Activated T-cell treated with anti-CD3 and anti-CD28 coated beads, Interleukin-2, amount 50 U/mL, for 48 hours (primary cell): ENCODE measurements at regions not wholly inside any gene's neighbourhood (a gene's known extent, or its start where the extent isn't known, plus 50 kb on each side); places are given as distances from the start of the nearest gene placed in this dataset.

ENCODE experiments used
- DNase-seq, 2 experiments: peaks; one replicate each; pipeline ENCODE4 v3.0.0-alpha.2; 2020

DNA sequence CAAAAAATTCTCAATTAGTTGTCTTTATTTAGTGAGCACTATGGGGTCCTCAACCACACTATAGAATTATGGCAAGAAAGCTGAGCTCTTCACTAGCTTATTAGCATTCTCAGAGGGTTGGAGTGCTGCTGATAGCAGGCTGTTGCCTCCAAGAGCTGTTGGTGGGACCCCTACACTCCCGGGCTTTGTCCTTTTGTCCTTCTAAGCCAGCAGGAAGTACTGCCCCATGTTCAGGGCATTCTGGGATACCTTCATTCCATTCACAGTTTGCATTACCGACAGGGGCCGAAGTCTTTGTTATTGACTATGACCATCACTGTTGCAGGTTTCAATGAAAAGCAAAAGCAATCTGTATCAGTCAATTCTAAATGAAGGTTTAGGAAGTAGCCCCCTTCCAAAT, 89.5 kb upstream of the OTX2 start:
- DNase-seq, result no peak

DNA sequence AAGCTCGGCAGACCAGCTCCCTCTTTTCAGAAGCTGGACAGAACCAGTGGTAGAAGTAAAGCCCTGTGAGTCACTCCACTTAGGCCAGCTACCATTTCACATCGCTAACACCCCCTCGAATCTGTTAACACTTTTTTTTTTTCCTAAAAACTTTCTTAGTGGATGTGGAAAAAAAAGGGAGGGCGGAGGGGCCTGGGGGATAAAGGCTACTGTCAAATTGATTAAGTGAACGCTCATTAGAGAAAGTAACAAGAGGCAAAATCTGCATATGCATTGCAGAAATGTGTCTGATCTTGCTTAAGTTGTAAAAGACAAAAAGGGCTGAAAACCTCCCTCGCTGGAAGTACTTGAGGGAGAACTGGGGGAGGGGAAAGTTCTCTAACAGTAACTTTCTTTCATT, 86.6 kb upstream of the OTX2 start:
- DNase-seq, result no peak

DNA sequence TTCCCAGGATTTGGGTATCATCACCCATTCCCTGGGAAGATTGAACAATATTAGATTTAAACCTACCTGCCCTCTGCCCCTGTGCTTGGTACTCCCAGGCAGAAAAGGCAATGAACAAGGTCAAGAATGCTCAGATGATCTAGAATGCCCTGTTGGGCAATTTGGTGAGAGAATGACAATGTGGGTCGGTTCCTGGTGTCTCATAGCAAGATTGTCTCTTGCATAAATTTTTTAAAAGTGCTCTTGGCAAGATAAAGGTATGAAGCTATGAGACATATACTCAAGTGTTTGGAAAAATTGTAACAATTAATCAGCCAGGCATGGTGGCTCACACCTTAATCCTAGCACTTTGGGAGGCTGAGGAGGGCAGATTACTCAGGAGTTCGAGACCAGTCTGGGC, 86.0 kb upstream of the OTX2 start:
- DNase-seq, result no peak

DNA sequence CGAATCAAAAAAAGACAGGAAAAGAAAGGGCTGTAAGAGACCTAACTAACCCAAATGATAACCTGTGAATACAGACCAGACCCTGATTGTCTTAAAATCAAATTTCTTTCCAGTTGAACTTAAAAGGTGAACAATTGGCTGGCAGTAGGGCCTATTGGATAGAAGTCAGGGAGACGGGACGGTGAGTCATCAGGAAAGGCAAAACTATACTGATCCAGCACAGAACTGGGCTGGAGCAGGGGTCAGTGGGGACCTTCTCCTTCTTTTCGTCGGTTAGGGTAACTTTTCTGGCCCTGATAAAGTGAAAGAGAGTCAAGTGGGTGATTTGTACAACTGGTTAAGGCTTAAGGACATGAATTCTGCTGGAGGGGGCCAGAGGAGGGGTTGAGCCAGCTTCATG, 84.9 kb upstream of the OTX2 start:
- DNase-seq, result no peak

DNA sequence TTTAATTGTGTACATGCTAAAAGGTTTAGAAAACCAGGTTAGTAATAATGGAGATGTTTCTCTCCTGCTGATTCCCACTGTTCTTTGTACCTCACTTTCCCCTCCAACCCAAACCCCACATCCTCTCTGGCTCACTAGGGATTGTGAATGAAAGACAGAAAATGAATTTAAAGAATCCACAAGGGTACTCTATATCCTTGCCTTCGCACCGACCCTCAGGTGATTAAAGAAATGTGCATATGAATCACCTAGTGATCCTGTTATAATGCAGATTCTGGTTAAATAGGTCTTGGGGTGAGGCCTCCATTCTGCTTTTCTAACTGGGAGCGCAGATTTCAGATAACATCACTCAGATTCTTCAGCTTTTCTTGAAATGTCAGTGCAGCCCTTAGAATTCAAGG, 84.3 kb upstream of the OTX2 start:
- no peak for DNase-seq

DNA sequence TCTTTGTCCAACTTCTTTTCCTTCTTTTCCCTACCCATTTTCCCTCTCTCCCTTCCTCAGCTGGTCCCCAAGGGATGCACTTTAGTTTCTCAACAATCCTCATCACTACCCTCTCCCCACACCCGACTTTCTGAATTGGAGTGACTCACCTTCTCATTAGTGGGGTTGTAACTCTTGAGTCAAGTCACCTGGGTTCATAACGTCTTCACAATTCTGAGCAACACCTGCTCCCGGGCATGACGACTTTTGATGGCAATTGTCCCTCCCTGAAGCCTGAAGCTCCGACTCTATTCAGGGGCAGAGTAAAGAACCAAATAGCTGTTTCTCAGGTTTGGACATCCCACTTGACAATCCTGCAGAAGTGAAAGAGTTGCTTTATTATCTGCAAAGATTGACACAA, 82.7 kb upstream of the OTX2 start:
- no peak for DNase-seq

DNA sequence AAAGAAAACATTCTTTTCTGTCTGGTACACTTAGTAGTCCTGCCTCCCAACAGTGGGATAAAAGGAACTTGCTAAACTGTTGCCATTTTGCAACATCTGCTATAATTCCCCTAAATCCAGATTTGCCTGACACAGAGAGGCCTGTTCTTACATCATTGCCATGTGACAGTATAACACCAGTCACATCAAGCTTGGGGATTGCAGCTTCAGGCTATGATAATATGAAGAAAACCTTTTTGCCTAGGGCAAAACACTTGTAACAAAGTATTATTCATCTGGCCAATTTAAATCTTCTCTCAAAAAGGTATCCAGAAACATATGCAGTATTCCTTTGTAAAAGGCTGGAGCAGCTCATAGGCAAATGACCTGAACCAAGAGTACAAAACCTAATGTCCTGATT, 80.9 kb upstream of the OTX2 start:
- DNase-seq, result no peak

DNA sequence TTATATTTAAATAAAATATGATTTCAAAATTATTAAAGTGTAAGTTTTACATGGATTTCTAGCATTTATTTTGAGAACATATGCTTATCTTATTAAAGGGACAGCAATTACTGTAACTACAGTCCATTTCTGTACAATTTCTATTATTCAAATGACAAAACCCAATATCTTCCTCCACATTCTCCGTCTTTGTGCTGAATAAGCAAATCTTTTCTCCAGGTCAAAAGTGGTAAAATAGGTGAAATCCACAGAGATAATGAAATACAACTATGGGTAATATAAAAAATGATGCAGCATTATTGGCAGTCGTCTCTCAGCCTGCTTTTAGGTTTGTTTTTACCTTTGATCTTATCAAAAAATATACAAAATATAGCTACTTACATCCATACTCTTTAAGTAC, 79.4 kb upstream of the OTX2 start:
- DNase-seq, result no peak

DNA sequence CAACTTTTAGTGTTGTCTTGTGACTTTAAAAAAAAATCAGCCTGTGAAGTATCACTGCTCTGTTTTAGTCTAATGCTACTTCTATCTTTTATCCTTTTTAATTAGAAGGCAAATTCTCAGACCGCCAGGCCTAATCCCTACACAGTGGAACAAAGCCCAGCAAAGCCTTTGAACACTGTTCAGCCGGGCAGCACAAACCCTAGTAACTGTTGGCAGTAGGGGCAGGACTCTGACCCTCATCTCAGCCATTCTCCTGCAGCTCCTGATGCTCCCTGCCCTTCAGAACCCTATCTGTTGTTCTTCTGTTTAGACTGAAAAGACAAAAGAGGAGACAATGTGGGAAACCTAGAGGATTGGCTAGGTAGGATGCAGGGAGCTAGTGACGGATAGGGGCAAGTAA, 78.0 kb upstream of the OTX2 start:
- no peak for DNase-seq

DNA sequence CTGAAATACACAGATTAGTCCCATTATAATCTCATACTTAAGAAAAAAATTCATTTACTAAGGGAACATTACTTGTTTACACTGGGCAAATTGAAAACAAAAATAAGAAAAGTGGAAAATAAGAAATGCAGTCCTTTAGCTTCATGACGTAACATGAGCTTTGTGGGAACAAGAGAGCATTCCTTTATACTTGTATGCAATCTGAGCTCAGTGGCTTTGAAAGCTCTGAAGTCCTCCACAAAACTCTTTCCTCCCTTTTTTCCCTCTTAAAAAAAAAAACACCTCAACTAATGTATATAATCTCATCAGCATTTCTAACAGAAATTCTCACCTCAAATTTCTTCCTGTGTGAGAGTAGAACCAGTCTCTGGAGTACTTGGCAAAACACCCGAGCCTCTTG, 76.9 kb upstream of the OTX2 start:
- DNase-seq, result no peak

DNA sequence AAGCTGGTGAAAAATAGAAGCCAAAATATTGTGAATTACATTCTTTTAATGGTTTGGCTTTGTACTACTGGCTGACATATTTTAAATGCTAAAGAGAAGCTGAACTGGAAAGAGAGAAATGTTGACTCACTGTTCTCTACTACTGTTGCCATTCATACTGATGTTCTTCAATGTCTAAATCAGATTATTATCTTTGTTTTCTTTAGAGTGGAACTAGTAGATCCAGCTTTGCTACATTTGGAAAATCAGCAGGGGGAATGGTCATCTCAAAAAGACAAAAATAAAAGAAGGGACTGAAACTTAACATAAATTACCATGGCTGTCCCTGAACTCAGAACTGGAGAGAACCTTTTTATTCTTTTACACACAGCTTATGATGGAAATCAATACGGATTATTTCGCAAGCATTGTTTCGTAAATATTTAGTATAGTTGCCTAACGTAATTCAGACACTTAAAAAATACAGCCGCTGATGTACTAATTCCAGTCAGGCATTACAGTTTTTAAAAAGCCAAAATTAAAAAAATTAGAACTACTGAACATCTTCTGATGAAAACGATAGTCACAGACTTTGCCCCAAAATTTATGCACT, 76.3 kb upstream of the OTX2 start:
- DNase-seq, result no peak

DNA sequence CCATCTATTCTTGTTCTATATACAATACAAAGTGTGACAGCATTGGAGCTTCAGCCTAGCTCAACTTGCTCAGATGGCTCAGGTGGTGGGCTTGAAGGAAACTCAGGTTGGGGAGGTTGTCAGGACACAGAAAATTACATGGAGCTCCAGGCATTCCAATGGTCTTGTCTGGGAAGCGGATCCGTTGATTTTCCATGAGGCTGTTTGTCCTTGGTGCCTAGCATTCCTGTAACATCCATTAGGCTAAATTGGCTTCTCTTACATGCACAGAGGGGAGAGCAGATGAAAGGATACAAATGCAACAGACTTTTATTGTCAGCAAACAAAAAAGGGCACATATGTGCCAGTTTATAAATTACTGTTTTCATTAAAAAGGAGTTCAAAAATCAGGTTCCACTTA, 75.5 kb upstream of the OTX2 start:
- no peak for DNase-seq

DNA sequence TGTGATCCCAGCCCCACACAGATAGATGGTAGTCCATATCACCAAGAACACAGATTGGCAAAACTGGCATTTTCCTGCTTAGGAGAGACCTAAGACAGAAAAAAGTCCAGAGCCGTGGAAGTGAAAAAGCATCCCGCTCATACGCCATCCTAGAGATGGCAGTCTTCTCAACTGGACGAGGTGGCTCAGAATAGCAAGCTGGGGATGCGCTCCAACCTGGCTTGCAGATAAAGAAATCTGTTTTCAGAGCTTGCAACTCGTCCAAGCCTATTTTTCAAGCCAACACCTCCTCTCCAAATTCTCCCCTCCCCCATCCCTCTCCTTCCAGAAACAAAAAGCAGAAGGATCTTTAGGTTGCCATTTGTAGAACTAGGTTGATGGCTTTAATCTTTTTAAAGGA, 74.3 kb upstream of the OTX2 start:
- DNase-seq, result no peak

DNA sequence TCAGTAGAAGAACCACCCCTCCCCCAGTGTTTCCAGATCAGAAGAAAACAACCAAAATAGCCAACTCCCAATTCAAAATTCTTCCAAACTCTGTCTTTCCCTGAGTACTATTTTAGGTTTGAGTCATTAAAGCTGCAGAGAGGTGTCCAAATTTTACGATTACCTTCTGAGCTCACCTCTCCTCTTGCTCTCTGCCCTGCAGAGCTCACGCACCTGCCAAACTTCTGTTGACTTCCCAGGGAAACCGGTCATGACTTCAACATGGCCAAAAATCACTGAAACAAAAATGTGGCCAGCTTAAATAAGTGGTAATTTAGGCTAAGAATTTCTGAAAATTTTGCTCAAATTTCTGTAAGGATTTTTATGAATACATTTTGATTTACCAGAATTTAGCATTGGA, 70.9 kb upstream of the OTX2 start:
- DNase-seq, result no peak

DNA sequence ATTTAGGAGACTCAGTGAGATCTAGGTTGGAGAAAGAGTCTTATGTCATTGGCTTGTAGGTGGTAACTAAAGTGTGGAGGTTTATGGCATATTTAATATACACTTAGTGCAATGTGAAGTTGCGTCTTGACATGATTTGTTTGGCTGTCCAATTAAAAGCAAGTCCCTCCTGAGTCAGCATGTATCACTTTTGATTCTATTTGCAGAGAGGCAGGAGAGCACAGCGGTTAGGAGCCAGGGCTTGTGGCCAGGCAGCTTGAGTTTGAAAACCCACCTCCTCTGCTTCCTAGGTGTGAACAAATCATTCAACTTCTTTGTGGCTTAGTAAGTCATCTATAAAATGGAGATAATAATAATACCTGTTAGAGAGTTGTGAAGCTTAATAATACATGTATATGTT, 68.5 kb upstream of the OTX2 start:
- no peak for DNase-seq

DNA sequence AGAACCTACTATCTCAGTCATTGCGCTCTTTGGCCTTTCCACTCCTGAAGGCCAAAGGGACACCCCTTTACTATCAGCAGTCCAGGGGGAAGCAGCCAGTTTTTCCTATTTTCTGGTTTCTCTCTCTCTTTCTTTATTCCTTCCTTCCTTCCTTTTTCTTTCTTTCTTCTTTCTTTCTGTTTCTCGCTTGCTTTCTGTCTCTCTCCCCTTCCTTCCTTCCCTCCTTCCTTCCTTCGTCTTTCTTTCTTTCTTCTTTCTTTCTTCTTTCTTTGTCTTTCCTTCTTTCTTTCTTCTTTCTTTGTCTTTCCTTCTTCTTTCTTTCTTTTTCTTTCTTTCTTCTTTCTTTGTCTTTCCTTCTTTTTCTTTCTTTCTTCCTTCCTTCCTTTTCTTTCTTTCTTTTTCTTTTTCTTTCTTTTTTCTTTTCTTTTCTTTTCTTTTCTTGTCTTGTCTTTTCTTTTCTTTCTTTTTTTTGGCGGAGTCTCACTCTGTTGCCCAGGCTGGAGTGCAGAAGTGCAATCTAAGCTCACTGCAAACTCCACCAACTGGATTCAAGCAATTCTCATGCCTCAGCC, 64.9 kb upstream of the OTX2 start:
- no peak for DNase-seq

DNA sequence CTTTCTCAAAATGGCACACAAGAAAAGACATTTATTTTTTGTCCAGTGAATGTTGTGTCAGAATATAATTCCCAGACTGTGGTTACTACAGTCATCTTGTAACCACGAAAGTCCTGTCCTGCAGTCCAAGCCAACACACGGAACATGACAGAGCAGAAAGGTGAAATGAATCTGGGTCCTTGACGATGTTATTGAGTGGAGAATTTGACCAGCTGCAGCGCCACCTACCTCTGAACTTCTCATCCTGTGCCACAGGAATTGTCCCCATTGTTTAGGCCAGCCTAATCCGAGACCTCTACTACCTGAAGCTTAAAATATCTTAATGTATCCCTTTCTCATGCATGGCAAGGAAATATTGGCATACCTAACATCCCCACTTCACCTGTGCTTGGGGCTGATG, 64.1 kb upstream of the OTX2 start:
- DNase-seq, result no peak

DNA sequence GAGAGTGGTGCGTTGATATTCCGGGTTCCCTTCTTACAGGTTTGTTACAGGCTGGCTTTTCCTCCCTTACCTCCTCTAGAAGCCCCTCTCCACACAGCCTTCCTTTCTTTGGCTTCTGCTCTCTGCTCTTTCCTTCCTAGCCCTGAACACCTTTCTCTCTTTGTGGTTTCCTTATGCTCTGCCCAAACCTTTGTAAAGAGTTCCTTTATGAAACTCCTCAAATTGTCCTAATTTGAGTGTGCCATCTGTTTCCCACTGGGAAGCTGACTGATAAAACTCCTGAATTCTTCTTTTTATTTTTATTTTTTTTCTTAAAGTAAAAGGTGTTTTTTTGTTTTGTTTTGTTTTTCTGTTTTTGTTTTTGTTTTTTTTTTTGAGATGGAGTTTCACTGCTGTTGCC, 60.1 kb upstream of the OTX2 start:
- no peak for DNase-seq

DNA sequence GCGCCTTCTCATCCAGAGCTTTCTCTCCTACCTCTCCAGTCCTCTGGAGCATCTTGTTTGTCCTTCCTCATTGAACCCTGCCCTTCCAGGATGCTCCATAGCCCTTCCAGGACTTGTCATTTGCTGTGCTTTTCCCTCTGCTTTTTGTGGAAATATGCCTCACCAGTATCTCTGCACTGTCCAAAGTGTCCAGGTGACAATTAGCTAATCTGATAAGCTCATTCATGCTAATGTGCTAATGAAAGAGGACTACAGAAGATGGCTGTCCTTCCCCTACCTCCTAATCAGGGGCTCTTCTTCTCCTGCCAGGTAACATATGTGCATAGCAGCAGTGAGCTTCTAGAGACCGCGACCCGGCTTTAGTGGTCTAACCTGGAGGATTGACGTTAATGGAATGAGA, 58.4 kb upstream of the OTX2 start:
- DNase-seq, result no peak

DNA sequence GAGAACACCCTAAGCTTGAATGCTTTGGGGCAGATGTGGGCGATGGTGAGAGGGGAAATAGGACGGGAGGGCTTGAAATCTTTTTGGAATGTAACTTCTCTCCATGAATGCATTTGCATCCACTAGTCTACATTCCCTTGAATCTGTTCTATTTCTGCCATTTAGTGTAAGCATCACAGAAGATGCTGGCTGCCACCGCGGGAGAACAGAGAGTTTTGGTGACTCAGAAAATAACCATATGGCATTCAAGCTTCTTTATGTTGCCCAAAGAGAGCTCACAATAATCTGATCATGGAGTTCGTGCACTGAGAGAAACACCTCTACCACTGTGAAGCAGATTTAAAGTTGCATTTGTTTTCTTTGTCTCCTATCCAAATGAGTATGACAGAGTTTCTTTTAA, 52.6 kb upstream of the OTX2 start:
- DNase-seq, result no peak

DNA sequence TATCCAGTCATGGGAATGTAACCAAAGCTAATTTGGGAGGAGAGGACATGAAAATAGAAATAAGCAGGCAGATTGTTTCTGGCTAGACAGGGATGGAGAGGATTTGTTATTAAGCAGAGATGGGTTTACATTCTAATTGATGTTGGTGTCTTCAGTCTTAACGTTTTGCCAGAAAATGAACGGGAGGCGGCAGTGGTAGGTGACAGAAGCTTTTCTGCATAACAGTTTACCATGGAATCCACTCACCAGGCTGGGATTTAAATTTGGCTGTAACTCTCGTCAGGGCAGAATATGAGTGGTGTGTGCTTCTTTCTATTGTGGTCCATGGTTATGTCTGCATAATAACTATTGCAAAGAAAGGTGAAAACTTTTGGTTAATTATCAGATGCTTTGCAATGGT, 50.2 kb upstream of the OTX2 start:
- DNase-seq, result no peak
